Body of pancreas (tissue), 4 donors: ENCODE measurements at regions not wholly inside any gene's neighbourhood (a gene's known extent, or its start where the extent isn't known, plus 50 kb on each side); places are given as distances from the start of the nearest gene placed in this dataset.

Experiments used
- ATAC-seq: fragments of 150-250 bp; one replicate; pipeline ENCODE4 v1.9.1; 2016
- DNase-seq, 4 donors: peaks; one replicate each; pipeline ENCODE4 v3.0.0-alpha.2; 2019
- H3K27ac ChIP-seq, 4 donors: fragments of 200-600 bp; sonication (generic); 1 replicate in 3 of 4; 2 replicates in 1 of 4; pipeline versions ENCODE4 v1.5.1 to v1.6.1; 2016 to 2019; ENCODE audit warnings: mild to moderate bottlenecking in 1 of 4, mixed read lengths in 1 of 4, moderate library complexity in 1 of 4
- H3K27me3 ChIP-seq, 2 donors: fragments of 200-600 bp; sonication (generic); one replicate each; pipeline ENCODE4 v1.6.0; 2016; ENCODE audit warnings: mild to moderate bottlenecking in 1 of 2
- H3K36me3 ChIP-seq, 2 donors: fragments of 200-600 bp; sonication (generic); replicated peaks in 1 of 2; 2 replicates each; pipeline ENCODE4 v1.5.1; 2016; ENCODE audit warnings: low read depth in 2 of 2; ENCODE audit not compliant: insufficient read depth in 1 of 2
- H3K4me1 ChIP-seq: fragments of 200-600 bp; sonication (generic); one replicate; pipeline ENCODE4 v1.6.0; 2016
- H3K4me3 ChIP-seq, 2 donors: fragments of 200-600 bp; sonication (generic); 1 replicate in 1 of 2; 2 replicates in 1 of 2; pipeline ENCODE4 v1.5.1; 2016 to 2019
- H3K9me3 ChIP-seq, 3 donors: fragments of 200-600 bp; sonication (generic); 1 replicate in 2 of 3; 2 replicates in 1 of 3; pipeline ENCODE4 v1.5.1; 2016
- POLR2A ChIP-seq, 3 donors: fragments of 450-650 bp; IDR thresholded peaks; one replicate each; pipeline ENCODE4 v1.6.1; 2016; ENCODE audit warnings: antibody characterized with exemption in 3 of 3, mild to moderate bottlenecking in 2 of 3
- WGBS, 2 donors: methylation state at CpG; one replicate each; pipeline ENCODE4 v1.1.5; 2017; 5-methylcytosine and 5-hydroxymethylcytosine counted together
- intact Hi-C: fragments of 100-400 bp; cut with DNase I; formaldehyde crosslinking; loops from one replicate; pipeline ENCODE4 v1.15.1; 2023
- TF ChIP-seq, protein P1 (sequence below), 7 experiments: fragments of 450-650 bp in 4 of 7; fragments of 200-600 bp in 3 of 7; sonication (generic) in 3 of 7; IDR thresholded peaks; one replicate each; pipeline ENCODE4 v1.5.1; 2016 to 2019; ENCODE audit warnings: antibody characterized with exemption in 7 of 7

DNA sequence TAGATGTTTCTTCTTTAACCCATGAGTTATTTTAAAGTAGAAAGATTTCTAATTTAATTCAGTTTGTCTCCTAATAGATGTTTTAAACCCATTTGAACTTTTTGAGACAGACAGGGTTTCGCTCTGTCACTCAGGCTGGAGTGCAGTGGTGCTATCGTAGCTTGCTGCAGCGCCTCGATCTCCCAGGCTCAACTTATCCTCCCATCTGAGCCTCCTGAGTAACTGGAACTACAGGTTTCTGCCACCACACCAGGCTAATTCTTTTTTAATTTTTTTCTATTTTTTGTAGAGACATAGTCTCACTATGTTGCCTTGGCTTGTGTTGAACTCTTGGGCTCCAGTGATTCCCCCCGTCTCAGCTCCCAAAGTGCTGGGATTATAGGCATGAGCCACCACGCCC lies 53.0 kb upstream of the RAB18 start:
- H3K36me3 ChIP-seq: no peaks in the 10 kb centered on the region
- 82 to 86% methylated on average over 6 of the region's 6 CpGs for WGBS, 2 donors
- ATAC-seq: no peak
- no peaks in the 10 kb centered on the region for H3K4me1 ChIP-seq
- H3K27ac ChIP-seq: no peak overlapping the region
- no peaks in the 10 kb centered on the region for H3K27me3 ChIP-seq
- no peaks in the 10 kb centered on the region for H3K9me3 ChIP-seq
- DNase-seq: no peak
- no peak overlapping the region for H3K4me3 ChIP-seq
- no peak for TF ChIP-seq POLR2A (IDR thresholded peaks at IDR 0.05)
- TF ChIP-seq, protein P1, sequence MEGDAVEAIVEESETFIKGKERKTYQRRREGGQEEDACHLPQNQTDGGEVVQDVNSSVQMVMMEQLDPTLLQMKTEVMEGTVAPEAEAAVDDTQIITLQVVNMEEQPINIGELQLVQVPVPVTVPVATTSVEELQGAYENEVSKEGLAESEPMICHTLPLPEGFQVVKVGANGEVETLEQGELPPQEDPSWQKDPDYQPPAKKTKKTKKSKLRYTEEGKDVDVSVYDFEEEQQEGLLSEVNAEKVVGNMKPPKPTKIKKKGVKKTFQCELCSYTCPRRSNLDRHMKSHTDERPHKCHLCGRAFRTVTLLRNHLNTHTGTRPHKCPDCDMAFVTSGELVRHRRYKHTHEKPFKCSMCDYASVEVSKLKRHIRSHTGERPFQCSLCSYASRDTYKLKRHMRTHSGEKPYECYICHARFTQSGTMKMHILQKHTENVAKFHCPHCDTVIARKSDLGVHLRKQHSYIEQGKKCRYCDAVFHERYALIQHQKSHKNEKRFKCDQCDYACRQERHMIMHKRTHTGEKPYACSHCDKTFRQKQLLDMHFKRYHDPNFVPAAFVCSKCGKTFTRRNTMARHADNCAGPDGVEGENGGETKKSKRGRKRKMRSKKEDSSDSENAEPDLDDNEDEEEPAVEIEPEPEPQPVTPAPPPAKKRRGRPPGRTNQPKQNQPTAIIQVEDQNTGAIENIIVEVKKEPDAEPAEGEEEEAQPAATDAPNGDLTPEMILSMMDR (IDR thresholded peaks at IDR 0.05): no peak
- intact Hi-C loops: no loop called here

DNA sequence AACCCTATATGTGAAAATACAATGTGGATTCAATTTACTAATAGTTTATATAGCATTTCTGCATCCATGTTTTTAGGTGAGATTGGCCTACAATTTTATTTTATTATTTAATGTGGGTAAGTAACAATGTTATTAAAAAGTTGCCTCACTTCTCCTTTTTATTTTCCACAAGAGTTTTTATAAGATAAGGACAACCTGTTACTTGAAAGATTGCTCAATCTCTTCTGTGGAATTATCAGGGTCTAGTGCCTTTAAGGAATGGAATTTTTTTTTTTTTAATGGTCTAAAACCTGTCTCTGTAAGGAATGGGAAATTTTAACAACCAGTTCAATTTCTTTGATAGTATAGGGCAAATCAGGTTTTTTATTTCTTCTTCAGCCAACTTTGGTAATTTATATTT lies 53.9 kb upstream of the RAB18 start:
- Histone ChIP-seq H3K36me3 (no peaks in the 10 kb centered on the region), H3K9me3 (no peaks in the 10 kb centered on the region), H3K27ac (no peak overlapping the region), H3K27me3 (no peaks in the 10 kb centered on the region), H3K4me3 (no peak overlapping the region), H3K4me1 (no peaks in the 10 kb centered on the region)
- no peak for DNase-seq
- no peak for ATAC-seq
- TF ChIP-seq, protein P1 (IDR thresholded peaks at IDR 0.05): no peak
- TF ChIP-seq POLR2A (IDR thresholded peaks at IDR 0.05): no peak
- intact Hi-C loops: no loop called here

DNA sequence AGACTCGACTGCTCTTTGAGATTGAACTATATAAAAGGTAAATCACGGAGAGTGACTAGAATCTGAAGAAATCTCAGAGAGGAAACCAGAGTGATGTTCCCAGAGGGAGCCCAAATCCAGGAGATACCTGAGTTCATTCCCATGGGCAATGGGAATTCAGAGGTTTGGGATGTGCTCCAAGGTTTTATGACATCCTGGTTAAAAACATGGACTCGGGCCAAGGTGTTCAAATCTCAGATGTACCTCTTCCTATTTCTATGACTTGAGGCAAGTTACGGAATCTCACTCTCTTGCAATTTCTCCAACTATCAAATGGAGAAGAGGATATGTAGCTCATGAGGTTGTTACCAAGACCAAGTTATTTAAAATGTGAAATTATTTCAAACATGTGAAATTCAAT lies 54.5 kb upstream of the RAB18 start:
- no peaks in the 10 kb centered on the region for H3K27me3 ChIP-seq
- TF ChIP-seq, protein P1 (IDR thresholded peaks at IDR 0.05): no peak
- TF ChIP-seq POLR2A (IDR thresholded peaks at IDR 0.05): no peak
- no peaks in the 10 kb centered on the region for H3K9me3 ChIP-seq
- H3K4me3 ChIP-seq: no peak overlapping the region
- H3K4me1 ChIP-seq: no peaks in the 10 kb centered on the region
- intact Hi-C loops: loop anchor here (10.0 kb wide), 2 partner anchors 205 to 945 kb away; no protein-coding TSS in a partner anchor
- ATAC-seq (no peak), DNase-seq (no peak)
- WGBS, 2 donors: 47 to 61% methylated on average over 4 of the region's 4 CpGs
- H3K36me3 ChIP-seq: no peaks in the 10 kb centered on the region
- no peak overlapping the region for H3K27ac ChIP-seq

DNA sequence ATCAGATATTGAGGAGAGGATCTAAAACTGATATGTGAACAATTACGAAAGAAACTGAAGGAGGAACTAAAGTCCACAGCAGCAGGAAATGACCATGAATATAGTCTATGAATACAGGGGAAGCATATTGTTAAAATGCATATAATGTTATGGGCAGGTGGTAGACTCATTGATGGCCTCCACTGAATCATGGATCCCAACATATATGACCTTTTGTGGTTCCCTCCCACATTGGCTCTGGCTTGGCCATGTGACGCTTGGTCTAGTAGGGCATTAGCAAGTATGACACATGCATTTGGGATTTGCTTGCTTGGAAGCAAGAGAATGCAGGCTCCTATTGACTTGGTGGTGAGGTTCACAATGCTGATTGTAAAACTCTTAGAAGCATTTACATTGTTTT lies 55.2 kb upstream of the RAB18 start:
- no peaks in the 10 kb centered on the region for H3K36me3 ChIP-seq
- intact Hi-C loops: loop anchor here (10.0 kb wide), 2 partner anchors 206 to 946 kb away; no protein-coding TSS in a partner anchor
- ATAC-seq (no peak), DNase-seq (no peak)
- H3K9me3 ChIP-seq: no peaks in the 10 kb centered on the region
- WGBS, 2 donors: 81 to 83% methylated on average over 2 of the region's 2 CpGs
- H3K4me1 ChIP-seq: no peaks in the 10 kb centered on the region
- no peak overlapping the region for H3K4me3 ChIP-seq
- no peak overlapping the region for H3K27ac ChIP-seq
- H3K27me3 ChIP-seq: no peaks in the 10 kb centered on the region
- TF ChIP-seq, protein P1 (IDR thresholded peaks at IDR 0.05): no peak

DNA sequence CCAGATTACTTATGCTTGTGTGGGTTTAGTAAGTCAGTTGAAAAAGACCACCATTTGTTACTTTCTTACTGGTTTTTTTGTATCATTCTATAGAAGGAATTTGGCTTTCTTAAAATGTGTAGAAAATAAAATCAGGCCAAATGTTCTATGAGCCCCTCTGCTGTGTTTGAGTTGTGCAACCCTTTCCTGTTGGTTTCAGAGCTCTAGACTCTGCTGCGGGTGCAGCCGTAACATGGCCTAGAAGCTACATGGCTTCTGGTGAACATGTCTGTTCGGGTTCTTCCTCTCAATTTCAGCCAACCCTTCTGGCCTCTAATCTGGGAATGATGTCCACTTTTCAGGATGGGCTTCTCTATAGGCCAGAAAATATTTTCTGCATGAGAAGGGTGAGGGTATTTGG lies 56.6 kb upstream of the RAB18 start:
- Histone ChIP-seq H3K4me3 (no peak overlapping the region), H3K27ac (no peak overlapping the region), H3K4me1 (no peaks in the 10 kb centered on the region), H3K36me3 (no peaks in the 10 kb centered on the region), H3K27me3 (no peaks in the 10 kb centered on the region), H3K9me3 (no peaks in the 10 kb centered on the region)
- intact Hi-C loops: loop anchor here (10.0 kb wide), 2 partner anchors 207 to 947 kb away; no protein-coding TSS in a partner anchor
- TF ChIP-seq POLR2A (IDR thresholded peaks at IDR 0.05): no peak
- TF ChIP-seq, protein P1 (IDR thresholded peaks at IDR 0.05): no peak
- ATAC-seq (no peak), DNase-seq (no peak)
- 64 to 77% methylated on average over 3 of the region's 3 CpGs for WGBS, 2 donors
